ENCODE measurements at regions not wholly inside any gene's neighbourhood (a gene's known extent, or its start where the extent isn't known, plus 50 kb on each side); places are given as distances from the start of the nearest gene placed in this dataset.

DNA sequence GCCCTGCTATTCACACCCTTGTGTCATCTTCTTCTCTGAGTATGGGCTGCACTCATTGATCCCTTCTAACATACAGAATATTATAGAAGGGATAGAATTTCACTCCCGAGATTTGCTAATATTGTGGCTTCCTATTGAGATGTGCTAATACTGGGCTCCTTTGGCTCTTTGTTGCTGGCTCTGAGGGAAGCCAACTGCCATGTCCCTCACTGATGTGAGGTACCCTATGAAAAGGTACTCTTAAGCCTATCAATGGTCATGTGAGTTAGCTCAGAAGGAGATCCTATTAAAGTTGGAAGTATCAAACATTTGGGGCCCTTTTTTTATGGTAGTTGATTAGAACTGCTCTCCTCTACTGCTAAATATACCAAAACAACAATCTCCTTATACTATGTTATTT lies 665.2 kb upstream of the ZWINT start (continued):
- TF ChIP-seq ZNF592 (IDR thresholded peaks at IDR 0.05) (no peak), RELA (IDR thresholded peaks at IDR 0.05; ENCODE audit: borderline replicate concordance, partially characterized antibody) (no peak), IRF4 (IDR thresholded peaks at IDR 0.05; ENCODE audit: low read depth, low read length) (no peak)

DNA sequence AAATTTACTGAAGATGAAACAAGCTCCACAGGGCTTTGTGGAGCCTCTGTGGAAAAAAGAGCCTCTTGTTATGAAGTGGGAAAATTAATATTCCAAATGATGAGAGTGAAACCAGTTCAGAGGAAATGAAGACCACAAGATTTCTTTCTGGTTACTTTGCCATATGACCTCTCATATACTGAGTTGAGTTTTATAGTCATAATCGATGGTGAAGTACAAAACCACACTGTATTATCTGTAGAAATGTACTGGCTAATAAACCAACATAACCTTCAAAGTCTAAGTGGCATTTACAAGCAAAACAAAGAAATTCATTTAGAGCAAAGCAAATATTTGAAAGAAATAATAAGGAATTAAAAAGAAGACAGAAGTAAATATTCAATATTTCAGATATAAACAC lies 662.6 kb upstream of the ZWINT start:
- CTCF ChIA-PET, result interaction anchor here (1.1 kb wide), 1 partner anchor 12 kb away, joined by 3 read pairs; no protein-coding TSS in a partner anchor

More for the DNA sequence above, 662.6 kb upstream of the ZWINT start:
- DNase-seq (ENCODE audit: low read depth, low spot score), result no peak
- intact Hi-C loops (cut with micrococcal nuclease; ENCODE audit: unreplicated experiment), result no loop called here
- no peak overlapping the region for H3K27ac ChIP-seq (ENCODE audit: control insufficient read depth, insufficient read depth)
- FAIRE-seq, result no peak
- TF ChIP-seq JUND (IDR thresholded peaks at IDR 0.05; ENCODE audit: low read depth, low read length) (no peak), TCF3 (IDR thresholded peaks at IDR 0.05; ENCODE audit: borderline replicate concordance, insufficient read depth, low read depth, low read length) (no peak), SMARCA5 (IDR thresholded peaks at IDR 0.05) (no peak), STAT1 (conservative IDR thresholded peaks at IDR 0.05) (no peak), SP1 (IDR thresholded peaks at IDR 0.05; ENCODE audit: low read depth, low read length) (no peak), ASH2L (IDR thresholded peaks at IDR 0.05; ENCODE audit: borderline replicate concordance, low read depth) (no peak), TCF7 (IDR thresholded peaks at IDR 0.05; ENCODE audit: borderline replicate concordance) (no peak), ZNF274 (IDR thresholded peaks at IDR 0.05; ENCODE audit: insufficient read depth, insufficient read length) (no peak)
- TF ChIP-seq, protein P1, sequence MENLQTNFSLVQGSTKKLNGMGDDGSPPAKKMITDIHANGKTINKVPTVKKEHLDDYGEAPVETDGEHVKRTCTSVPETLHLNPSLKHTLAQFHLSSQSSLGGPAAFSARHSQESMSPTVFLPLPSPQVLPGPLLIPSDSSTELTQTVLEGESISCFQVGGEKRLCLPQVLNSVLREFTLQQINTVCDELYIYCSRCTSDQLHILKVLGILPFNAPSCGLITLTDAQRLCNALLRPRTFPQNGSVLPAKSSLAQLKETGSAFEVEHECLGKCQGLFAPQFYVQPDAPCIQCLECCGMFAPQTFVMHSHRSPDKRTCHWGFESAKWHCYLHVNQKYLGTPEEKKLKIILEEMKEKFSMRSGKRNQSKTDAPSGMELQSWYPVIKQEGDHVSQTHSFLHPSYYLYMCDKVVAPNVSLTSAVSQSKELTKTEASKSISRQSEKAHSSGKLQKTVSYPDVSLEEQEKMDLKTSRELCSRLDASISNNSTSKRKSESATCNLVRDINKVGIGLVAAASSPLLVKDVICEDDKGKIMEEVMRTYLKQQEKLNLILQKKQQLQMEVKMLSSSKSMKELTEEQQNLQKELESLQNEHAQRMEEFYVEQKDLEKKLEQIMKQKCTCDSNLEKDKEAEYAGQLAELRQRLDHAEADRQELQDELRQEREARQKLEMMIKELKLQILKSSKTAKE (IDR thresholded peaks at IDR 0.05; ENCODE audit: low read depth, poor library complexity, severe bottlenecking), result no peak
- H3K4me2 ChIP-seq (ENCODE audit: control insufficient read depth, insufficient read depth), result no peak overlapping the region
- no peak overlapping the region for H2AFZ ChIP-seq (ENCODE audit: control insufficient read depth, low read depth, low read length)
- WGBS (ENCODE audit: insufficient coverage, insufficient replicate concordance, low lambda C conversion rate, missing lambda C conversion rate), result 3% methylated on average over 1 of the region's 1 CpG
- no peaks in the 10 kb centered on the region for H3K27me3 ChIP-seq (replicated peaks in 1 of 2; ENCODE audit: control insufficient read depth in 2 of 2, insufficient read depth in 2 of 2, low read length in 1 of 2)
- no peaks in the 10 kb centered on the region for H4K20me1 ChIP-seq (ENCODE audit: control insufficient read depth, insufficient read depth)
- no peak for ATAC-seq
- no peaks in the 10 kb centered on the region for H3K79me2 ChIP-seq (ENCODE audit: control insufficient read depth, insufficient read depth, low read length)
- no peaks in the 10 kb centered on the region for H3K4me1 ChIP-seq (ENCODE audit: control insufficient read depth, insufficient read depth, low read length)
- POLR2A ChIA-PET, result no interaction called here
- H3K9me3 ChIP-seq (replicated peaks; ENCODE audit: control insufficient read depth, insufficient read depth, low read length), result no peaks in the 10 kb centered on the region
- no peak overlapping the region for H3K4me3 ChIP-seq
- in situ Hi-C loops (cut with MboI), result no loop called here
- SMC1A ChIA-PET (ENCODE audit: uncharacterized antibody, unreplicated experiment), result interaction anchor here (0.9 kb wide), 1 partner anchor 12 kb away, joined by 3 read pairs; no protein-coding TSS in a partner anchor
- H3K36me3 ChIP-seq (ENCODE audit: control insufficient read depth in 2 of 2, insufficient read depth in 2 of 2, low read length in 1 of 2), result no peaks in the 10 kb centered on the region
- RAD21 ChIA-PET (ENCODE audit: unreplicated experiment), result no interaction called here
- BruUV-seq (replicated peaks), result no TSS peak
- H3K9ac ChIP-seq (ENCODE audit: control insufficient read depth, insufficient read depth, low read length), result no peak overlapping the region

Data from GM12878 (cell line).